ENCODE measurements at regions not wholly inside any gene's neighbourhood (a gene's known extent, or its start where the extent isn't known, plus 50 kb on each side); places are given as distances from the start of the nearest gene placed in this dataset.

DNA sequence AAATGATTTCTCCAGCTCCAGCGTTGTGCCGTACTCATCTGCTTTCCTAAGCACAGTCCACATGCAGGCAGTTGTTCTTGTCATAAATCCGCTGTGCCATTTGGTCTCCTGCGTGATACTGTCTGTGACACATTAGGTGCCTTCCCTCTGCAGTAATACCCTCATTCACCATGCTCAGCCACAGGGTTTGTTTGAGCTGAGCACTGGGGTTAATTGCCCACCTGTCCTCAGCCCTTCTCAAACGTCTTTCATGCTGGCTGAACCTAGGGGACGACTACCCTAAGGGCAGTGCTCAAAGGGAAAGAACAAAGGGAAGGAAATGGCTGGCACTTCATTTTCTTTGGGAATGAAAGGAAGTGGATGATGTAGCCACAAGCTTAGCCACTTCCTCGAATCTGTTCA lies 64.2 kb upstream of the MYLIP start:
- TF ChIP-seq CTCF (IDR thresholded peaks at IDR 0.05): no peak
- TF ChIP-seq SIN3A (IDR thresholded peaks at IDR 0.05; ENCODE audit: borderline replicate concordance, insufficient read depth, low read depth, low read length): no peak
- TF ChIP-seq POLR2AphosphoS5 (IDR thresholded peaks at IDR 0.05; ENCODE audit: low read depth, low read length): no peak
- no peak for TF ChIP-seq REST (IDR thresholded peaks at IDR 0.05; ENCODE audit: insufficient read depth in 1 of 2, low read depth in 2 of 2, low read length in 1 of 2)
- no peak for TF ChIP-seq TCF7L2 (IDR thresholded peaks at IDR 0.05; ENCODE audit: low read depth, low read length)

All from Panc1 (cell line).